ENCODE measurements at regions not wholly inside any gene's neighbourhood (a gene's known extent, or its start where the extent isn't known, plus 50 kb on each side); places are given as distances from the start of the nearest gene placed in this dataset.

DNA sequence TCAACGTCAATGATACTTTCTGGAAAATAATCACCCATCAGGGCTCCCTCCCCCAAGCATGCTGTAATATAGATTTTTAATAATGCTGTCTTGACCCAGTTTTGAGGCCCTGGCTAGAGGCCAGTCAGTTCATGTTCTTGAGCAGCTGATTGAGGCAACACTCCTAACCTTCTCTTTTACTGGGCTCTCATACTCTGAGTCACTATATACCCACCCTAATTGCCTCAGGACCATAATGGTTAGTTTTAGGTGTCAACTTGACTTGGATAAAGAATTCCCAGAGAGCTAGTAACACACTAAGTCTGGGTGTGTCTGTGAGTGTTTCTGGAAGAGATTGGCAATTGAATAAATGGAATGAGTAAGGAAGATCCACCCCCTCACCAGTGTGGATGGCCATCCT, 527.0 kb upstream of the ATP2B1 start:
- Histone ChIP-seq H3K23me2 (ENCODE audit: insufficient read length, low read depth, low read length, poor library complexity, severe bottlenecking) (no peaks in the 10 kb centered on the region), H3K79me2 (ENCODE audit: insufficient read depth, low read length) (no peaks in the 10 kb centered on the region), H3K9ac (ENCODE audit: extremely low read depth, insufficient read length, low read length) (no peak overlapping the region), H3K4ac (ENCODE audit: low read depth, low read length) (no peak overlapping the region), H2AK5ac (ENCODE audit: insufficient read length, low read length) (no peak overlapping the region), H2BK120ac (ENCODE audit: low read depth, low read length, poor library complexity, severe bottlenecking) (no peak overlapping the region), H3K27me3 (ENCODE audit: insufficient read depth, low read length) (no peaks in the 10 kb centered on the region), H3K27ac (ENCODE audit: insufficient read length, low read depth, low read length) (no peak overlapping the region), H3K4me1 (ENCODE audit: insufficient read depth, low read length) (no peaks in the 10 kb centered on the region), H3K23ac (ENCODE audit: insufficient read length, low read depth, low read length) (no peak overlapping the region), H4K20me1 (ENCODE audit: control insufficient read depth, insufficient read depth, insufficient read length) (no peaks in the 10 kb centered on the region), H2BK5ac (ENCODE audit: insufficient read length, low read length) (no peak overlapping the region), H2BK20ac (ENCODE audit: low read depth, low read length, poor library complexity, severe bottlenecking) (no peak overlapping the region), H3K14ac (ENCODE audit: insufficient read depth, low read length) (no peak overlapping the region), H2AFZ (ENCODE audit: low read length) (no peak overlapping the region), H2BK12ac (ENCODE audit: insufficient read length, low read depth, low read length) (no peak overlapping the region), H4K5ac (ENCODE audit: insufficient read length, low read depth, low read length) (no peak overlapping the region), H3T11ph (ENCODE audit: low read length) (no peak overlapping the region), H3K9me3 (ENCODE audit: control insufficient read depth, low read depth, low read length) (no peaks in the 10 kb centered on the region), H4K91ac (ENCODE audit: insufficient read length, low read depth, low read length) (no peak overlapping the region), H4K8ac (replicated peaks; ENCODE audit: insufficient read length, low read depth, low read length) (no peak overlapping the region), H2BK15ac (ENCODE audit: low read depth, low read length) (no peak overlapping the region), H3K56ac (ENCODE audit: insufficient read length, low read depth, low read length) (no peak overlapping the region), H3K18ac (ENCODE audit: insufficient read length, low read depth, low read length) (no peak overlapping the region), H3K4me2 (ENCODE audit: insufficient read depth, insufficient read length, low read length) (no peak overlapping the region), H3K79me1 (ENCODE audit: insufficient read depth, low read depth, low read length, poor library complexity, severe bottlenecking) (no peaks in the 10 kb centered on the region)
- H3K27me3 Mint-ChIP-seq (ENCODE audit: low read depth), result no peaks in the 10 kb centered on the region
- H3K4me1 Mint-ChIP-seq, result peaks cover 0 to 3% of the 10 kb centered on the region in 2 experiments; a peak in 1 of 4 replicates
- peak overlapping the region in 1 of 3 experiments; percentile 26; a peak in 1 of 7 replicates for H3K27ac Mint-ChIP-seq
- peaks cover 2 to 3% of the 10 kb centered on the region in 2 experiments; a peak in 2 of 5 replicates for H3K9me3 Mint-ChIP-seq
- H3K4me3 Mint-ChIP-seq, result no peak overlapping the region
- peaks cover 0 to 2% (median 2%) of the 10 kb centered on the region in 3 experiments; a peak in 1 of 7 replicates for H3K36me3 Mint-ChIP-seq (ENCODE audit: insufficient read depth in 1 of 3, low read depth in 3 of 3)
- DNase-seq, result no peak
- WGBS (ENCODE audit: extremely low coverage, insufficient read length, low lambda C conversion rate), result no CpG with 5 or more reads among the region's 1 CpG
- TF ChIP-seq, protein P1, sequence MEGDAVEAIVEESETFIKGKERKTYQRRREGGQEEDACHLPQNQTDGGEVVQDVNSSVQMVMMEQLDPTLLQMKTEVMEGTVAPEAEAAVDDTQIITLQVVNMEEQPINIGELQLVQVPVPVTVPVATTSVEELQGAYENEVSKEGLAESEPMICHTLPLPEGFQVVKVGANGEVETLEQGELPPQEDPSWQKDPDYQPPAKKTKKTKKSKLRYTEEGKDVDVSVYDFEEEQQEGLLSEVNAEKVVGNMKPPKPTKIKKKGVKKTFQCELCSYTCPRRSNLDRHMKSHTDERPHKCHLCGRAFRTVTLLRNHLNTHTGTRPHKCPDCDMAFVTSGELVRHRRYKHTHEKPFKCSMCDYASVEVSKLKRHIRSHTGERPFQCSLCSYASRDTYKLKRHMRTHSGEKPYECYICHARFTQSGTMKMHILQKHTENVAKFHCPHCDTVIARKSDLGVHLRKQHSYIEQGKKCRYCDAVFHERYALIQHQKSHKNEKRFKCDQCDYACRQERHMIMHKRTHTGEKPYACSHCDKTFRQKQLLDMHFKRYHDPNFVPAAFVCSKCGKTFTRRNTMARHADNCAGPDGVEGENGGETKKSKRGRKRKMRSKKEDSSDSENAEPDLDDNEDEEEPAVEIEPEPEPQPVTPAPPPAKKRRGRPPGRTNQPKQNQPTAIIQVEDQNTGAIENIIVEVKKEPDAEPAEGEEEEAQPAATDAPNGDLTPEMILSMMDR (conservative IDR thresholded peaks at IDR 0.05), result no peak

Measured in H9 (cell line).